Posterior vena cava (tissue), 2 donors: ENCODE measurements at regions not wholly inside any gene's neighbourhood (a gene's known extent, or its start where the extent isn't known, plus 50 kb on each side); places are given as distances from the start of the nearest gene placed in this dataset.

Experiments
- DNase-seq: peaks from one replicate; pipeline ENCODE4 v3.0.0-alpha.2; 2020; ENCODE audit warnings: low spot score
- intact Hi-C, 2 donors: fragments of 100-400 bp; cut with DNase I; formaldehyde crosslinking; loops; one replicate each; pipeline versions ENCODE4 v1.14.1 to v1.14.2; 2022 to 2023
- donor health status: DM: yes; HTN: yes; CAD: no.
- donor health status: DM: yes; HTN: yes; CAD: no.

DNA sequence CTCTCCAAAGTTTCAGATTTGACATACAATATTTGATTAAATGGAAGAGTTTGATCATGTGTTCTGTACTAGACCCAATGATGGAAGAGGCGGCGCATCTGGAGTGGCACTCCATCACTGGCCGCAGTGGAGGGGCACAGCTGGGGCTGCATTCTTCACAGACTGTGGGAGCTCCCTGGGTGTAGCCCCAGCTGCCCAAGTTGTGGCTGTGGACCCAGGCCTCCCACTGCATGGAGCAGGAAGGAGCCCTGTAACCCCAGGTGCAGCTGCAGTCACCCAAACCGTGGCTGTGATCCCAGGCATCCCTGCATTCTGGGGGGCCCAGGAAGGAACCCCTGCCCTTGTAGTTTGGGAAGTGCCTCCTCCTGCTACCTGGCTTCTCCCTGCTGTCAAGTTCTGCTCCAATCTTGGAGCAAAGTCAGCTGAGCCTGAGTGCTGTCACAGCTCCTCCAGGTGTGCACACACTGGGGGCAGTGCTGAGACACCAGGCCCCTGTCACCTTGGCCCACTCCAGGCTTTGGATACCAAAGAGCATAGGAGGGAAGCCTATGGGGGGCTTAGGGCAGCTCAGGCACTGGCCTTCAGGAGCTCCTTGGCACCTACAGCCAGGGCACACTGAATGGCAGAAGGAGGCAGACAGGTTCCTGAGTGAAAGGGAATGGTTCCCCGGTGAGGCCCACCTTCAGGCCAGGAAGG is 651.9 kb upstream of the BCHE start:
- intact Hi-C loops, result no loop called here
- no peak for DNase-seq

DNA sequence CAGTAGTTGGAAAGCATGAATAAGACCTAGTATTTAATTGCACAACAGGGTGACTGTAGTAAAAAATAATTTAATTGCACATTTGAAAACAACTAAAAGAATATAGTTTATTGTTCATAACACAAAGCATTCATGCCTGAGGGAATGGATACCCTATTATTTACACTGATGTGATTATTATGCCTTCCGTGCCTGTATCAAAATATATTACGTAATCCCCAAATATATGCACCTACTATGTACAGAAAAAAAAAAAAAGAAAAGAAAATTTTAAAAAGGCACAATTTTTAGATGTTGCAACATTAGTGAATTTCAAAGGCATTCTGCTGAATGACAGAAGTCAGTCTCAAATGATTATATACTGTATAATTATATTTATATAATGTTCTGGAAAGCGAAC is 647.2 kb upstream of the BCHE start:
- DNase-seq, result no peak
- intact Hi-C loops, result no loop called here

DNA sequence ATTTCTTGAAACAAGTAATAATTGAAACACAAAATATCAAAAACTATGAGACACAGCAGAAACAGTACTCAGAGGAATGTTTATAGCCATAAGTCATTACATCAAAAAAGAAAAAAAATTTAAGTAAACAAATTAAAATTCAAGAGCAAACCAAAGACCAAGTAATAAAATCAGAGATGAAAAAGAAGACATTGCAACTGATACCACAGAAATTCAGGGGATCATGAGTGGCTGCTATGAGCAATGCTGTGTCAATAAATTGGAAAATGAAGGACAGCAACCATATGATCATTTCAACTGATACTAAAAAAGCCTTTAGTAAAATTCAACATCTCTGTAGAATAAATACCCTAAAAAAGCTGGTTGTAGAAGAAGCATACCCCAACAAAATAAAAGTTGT is 644.1 kb upstream of the BCHE start:
- intact Hi-C loops, result no loop called here
- DNase-seq, result no peak

DNA sequence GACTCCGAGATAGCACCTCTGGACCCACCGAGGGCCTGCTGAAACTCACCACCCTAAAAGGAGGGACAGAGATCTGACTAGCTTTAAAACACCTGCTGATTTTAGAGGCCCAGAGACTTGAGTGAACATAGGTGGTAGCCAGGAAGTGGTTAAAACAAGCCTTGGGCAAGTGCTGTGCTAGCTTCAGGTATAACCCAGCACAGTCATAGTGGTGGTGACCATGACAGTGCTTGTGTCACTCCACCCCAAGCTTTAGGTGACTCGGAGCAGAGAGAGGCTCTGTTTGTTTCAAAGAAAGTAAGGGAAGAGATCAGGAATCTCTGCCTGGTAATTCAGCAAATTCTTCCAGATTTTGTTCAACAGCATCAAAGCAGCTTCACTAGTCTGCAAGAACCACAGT is 641.1 kb upstream of the BCHE start:
- DNase-seq, result no peak
- intact Hi-C loops, result no loop called here

DNA sequence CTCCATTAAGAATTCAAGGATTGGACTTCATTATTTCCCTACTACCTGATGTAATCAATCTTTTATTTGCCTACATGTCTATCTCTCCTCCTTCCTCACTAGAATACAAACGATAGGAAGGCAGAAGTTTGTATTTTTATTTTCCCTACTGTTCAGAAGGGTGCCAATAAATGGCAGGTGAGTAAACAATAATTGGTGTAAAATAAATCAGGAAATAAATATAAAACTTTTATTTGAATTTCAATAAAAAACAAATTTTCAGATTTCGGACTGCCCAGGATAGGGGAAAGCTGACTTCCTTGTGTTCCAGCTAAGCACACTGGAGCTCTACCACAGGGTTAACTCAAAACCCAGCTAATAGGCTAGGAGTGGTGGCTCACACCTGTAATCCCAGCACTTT is 636.3 kb upstream of the BCHE start:
- intact Hi-C loops, result no loop called here
- DNase-seq, result no peak

DNA sequence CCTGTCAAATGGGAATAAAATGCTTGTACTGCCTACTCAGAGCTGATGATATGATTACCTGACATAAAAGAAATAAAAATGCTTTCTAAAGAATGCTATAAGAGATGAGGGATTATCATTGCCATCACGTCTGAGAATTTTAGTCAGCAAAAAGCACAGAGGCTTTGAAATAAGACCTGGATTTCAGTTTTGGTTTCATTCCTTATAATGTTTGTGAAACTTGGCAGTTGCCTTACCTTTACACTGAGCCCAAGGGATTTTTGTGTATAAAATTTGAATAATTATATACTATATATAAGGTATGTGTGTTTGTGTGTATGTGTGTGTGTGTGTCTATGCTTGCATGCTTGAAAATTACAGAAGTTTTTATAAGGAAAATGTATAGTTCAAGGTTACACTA is 634.8 kb upstream of the BCHE start:
- intact Hi-C loops, result no loop called here
- DNase-seq, result no peak

DNA sequence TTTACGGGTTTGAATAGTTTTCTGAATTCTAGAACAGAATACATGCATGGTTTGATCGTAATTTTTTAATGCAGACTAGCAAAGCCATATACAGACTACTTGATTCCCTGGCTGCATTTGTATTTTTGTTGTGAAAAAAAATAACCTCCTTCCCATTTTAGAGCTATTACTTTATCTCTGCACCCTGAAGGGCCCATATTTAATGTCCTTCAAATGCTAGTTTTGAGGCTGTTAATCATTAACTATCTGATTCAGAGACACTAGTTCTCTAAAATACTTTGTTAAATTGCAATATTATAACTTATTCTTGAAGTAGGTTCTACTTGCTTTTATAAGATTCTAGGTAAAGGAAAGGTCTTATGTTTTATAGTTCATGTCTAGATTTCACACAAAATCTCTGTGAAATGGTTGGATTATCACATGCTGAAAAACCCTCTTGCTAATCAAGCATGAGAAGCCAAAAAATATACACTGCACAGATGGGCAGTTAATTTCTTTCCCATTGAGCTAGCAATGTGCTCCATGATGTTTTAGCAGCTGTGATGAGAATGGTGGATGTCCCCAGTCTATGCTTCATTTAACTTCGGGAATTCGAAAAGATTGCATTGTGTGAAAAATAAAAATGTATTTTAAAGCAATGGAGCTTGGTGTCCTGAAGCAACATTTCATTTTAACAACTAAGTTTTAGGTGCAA is 634.0 kb upstream of the BCHE start:
- no peak for DNase-seq
- intact Hi-C loops, result no loop called here

DNA sequence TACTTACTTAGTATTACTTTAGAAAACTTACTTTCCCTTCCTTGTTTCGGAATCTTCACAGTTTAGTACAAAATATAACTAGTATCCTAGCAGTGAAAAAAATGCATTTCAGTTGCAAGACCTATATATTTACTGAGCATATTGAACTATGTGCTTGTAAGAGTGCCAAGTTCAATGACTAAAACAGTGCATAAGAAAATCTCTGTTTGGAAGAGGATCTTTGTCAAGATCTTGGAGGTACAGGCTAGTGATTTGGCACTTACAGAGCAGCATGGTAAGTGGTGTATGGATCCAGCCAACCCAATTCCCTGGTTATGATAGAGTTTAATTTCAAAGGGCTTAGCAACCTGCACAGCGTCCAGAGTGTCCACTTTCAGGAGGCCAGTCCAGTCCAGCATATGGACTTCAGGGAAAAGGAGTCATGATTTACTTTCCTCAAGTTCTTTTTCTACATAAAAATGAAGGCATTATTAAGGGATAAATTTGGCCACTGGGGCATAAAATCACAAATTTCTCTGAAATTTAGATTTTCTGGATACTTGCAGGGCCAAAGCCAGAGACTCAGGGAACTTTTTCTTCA is 625.8 kb upstream of the BCHE start:
- intact Hi-C loops, result no loop called here
- DNase-seq, result no peak

DNA sequence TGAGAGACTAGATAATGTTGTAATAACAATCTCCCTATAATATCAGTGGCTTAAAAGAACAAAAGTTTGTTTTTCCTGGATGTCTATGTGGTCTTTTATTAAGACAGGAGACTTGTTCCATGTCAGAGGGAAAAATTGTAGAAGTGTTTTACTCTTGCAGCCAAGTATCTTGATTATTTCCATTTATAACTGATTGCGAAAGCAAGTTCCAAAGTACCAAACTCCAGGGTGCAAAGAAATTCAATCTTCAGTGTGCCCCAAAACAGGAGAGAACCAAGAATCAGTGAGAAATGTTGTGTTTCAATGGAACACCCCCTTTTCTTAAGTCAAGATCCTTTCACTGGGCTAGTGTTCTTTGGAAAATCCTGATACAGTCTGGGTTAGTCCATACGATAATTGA is 624.4 kb upstream of the BCHE start:
- intact Hi-C loops, result no loop called here
- no peak for DNase-seq

DNA sequence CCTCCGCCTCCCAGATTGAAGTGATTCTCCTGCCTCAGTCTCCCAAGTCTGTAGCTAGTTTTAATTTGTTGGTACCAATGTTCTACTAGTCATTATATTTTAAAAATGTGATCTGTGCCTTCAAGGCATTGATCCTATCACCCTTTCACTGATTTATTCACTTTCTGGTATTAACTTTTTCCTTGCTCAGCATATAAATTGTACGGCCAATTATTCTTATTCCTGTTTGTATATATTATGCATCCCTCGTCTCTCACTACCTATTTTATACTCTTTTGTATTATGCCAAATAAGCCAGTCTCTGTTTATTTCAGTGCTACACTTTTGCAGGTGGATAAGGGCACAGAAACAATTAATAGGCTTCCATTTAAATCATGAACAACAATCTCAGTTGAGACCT is 620.2 kb upstream of the BCHE start:
- intact Hi-C loops, result no loop called here

DNA sequence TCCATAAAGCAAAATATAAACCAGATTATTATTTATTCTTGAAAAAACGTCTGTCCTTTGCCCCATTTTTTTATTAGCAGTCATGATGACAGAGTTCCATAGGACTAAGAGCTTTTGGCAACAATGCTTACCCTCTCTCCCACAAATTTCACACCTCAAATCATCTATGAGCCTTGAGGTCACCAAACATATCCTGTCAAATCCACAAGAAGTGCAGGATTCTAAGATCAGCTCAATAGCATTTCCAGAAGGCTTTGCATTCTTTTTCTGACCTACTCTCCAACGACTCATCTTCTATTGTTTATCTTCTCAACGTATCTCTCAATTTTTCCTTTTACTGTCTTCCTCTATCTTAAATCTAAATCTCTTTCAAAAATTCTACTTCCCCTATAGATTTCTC is 619.1 kb upstream of the BCHE start:
- intact Hi-C loops, result no loop called here
- no peak for DNase-seq

More for the DNA sequence above, 620.2 kb upstream of the BCHE start:
- DNase-seq, result no peak

DNA sequence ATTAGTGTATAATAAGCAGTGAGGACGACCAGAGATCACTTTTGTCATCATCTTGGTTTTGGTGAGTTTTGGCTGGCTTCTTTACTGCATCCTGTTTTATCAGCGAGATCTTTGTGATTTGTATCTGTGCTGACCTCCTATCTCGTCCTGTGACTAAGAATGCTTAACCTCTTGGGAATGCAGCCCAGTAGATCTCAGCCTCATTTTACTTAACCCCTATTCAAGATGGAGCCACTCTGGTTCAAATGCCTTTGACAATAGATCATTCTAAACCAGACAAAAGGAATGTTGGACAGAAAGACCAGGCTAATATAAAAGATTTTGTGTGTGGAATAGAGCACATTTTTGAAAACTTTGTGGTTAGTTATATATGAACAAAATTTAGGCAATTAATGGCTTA is 618.5 kb upstream of the BCHE start:
- DNase-seq, result no peak
- intact Hi-C loops, result no loop called here

DNA sequence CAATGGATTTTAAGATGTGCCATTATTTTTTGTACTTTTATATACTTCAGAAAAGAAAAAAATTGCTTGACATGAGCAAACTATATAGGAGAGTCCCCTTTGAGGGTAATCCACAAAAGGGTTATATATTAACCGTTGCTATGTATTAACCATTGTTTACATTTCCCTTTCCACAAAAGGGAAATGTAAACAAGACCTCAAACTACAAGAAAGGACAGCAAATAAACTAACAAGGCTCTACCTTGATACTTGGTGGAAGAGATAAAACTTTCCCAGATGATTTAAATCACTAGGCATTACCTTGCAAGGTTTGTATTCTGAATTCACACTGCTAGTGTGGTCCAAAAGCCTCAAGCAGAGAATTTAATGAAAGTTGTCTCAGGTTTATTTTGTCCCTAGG is 616.3 kb upstream of the BCHE start:
- intact Hi-C loops, result no loop called here
- no peak for DNase-seq

DNA sequence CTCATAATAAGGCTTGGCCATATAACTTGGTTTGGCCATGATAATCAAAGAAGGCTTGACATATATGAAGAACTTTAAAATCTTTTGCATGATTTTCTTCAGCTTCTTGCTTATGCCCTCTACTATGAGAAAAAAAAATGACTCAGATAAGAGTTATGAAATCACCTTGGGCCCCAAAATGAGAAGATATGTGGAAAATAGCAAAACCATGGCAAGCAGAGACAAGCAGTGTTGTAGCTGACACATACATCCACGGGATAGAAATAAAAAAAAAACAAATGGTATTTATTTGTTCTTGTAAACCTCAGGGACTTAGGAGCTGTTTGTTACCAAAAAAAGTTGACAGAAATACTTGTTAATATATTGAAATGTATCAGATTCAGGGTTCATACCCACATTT is 614.8 kb upstream of the BCHE start:
- intact Hi-C loops, result no loop called here
- no peak for DNase-seq

DNA sequence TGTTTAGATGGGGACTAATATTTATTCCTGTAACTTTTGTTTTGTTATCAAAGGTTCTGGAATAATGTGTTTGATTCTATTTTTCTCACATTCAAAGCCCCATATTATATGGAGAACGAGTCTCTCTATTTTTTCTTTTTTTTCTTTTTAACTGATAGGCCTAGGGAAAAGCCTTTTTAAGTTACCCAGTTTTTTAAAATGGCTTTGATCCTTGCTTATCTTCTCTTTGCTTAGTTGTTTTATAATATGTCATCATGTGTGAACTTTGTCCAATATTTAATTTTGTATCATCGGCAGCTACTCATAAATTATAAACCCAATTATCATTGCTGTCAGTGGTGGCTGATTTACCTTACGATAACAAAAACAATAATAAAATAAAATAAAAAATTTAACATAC is 610.3 kb upstream of the BCHE start:
- intact Hi-C loops, result no loop called here
- DNase-seq, result no peak

DNA sequence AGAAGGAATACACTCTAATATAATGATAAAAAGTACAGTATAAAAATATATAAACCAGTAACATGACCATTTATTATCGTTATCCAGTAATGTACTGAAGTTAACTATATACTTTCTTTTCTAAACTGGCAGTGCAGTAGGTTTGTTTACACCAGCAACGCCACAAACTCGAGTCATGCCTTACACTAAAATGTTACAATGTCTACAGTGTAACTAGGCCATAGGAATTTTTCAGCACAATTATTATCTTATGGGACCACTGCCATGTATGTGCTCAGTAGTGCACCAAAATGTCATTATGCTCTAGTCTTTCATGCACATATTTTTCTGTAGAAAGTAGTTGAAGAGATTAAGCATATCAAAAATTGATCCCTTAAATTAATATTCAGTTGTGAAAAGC is 609.8 kb upstream of the BCHE start:
- DNase-seq, result no peak
- intact Hi-C loops, result no loop called here

DNA sequence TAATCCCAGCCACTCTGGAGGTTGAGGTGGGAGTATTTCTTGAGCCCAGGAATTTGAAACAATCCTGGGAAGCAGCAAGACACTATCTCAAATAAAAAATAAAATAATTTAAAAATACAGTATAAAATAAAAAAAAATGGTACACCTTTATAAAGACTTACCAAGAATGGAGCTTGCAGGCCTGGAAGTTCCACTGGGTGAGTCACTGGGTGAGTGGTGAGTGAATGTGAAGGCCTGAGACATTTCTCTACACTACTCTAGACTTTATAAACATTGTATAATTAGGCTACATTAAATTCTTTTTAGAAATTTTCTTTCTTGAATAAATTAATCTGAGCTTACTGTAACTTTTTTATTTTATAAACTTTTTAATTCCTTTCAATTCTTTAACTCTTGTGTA is 609.1 kb upstream of the BCHE start:
- no peak for DNase-seq
- intact Hi-C loops, result no loop called here

DNA sequence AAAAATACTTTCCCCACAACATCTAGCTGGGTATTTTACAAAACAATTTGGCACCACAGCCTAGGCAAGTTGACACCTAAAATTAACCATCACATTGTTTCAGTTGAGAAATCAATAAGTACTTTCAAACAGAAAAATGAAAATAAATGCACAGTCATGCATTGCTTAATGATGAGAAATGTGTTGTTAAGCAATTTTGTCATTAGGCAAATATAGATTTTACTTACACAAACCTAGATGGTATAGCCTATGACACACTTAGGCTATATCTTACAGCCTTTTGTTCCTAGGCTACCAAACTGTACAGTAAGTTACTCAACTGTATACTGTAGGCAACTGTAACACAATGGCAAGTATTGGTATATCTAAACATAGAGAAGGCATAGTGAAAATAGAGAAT is 608.6 kb upstream of the BCHE start:
- intact Hi-C loops, result no loop called here
- DNase-seq, result no peak

DNA sequence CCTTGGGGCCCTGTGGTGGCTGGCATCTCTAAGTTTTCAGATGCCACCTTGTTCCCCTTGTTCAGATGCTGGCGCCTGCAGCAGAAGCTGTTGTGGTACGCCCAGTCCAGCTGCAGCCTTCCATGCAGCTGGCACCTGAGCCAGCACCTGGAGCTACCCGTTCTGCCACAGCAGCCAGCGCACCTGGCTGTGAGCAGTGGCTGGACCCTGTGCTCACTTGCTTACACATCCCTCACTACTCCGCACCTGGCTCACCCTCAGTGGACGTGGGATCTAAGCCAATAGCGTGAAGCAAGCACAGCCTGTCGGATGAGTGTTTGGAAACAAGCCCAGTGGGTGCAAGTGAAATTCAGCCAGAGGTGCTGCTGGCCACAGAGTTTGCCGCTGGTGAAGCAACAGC is 607.5 kb upstream of the BCHE start:
- intact Hi-C loops, result no loop called here
- DNase-seq, result no peak

DNA sequence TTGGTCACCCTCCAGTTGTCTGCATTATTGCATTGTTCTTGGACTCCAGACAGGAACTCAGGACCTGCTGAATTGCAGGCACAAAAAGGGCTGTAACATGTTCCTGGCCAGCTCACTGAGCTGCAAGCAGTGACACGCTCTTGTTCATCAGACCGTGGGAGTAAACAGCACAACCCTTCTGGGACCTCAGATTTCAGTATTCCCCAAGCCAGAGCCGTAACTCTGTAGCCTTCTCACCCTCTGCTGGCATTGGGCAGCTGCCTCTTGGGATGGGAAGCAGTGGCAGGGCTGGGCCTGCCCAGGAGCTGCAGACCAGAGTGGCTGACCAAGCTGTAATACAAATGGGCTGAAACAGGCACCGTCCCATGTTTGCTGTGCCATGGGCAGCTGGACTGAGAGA is 607.1 kb upstream of the BCHE start:
- DNase-seq, result no peak
- intact Hi-C loops, result no loop called here

DNA sequence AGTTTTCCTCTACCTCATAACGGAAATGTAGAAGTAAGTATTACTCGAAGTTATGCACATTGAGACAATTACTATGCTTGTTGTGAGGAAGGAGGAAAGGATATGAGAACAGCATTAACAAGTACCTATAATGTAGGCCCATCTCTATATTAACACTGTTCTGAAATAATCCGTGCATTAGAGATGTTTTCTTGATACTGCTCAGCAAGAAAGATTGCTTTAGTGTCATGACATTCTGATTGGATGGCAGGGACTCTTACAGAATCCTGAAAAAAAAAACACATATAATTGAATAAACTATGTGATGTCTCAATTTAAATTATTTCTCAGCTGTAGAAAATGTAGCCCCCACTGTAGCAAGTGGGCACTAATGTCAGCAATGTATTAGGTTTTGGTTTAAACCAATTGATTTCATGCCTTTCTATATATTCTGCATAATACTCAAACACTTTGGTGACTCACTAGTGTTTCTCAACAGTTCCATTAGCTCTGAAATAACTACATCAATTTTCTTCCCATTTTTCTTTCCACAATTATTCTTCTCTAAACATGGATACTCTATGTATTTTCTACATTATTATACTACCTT is 598.3 kb upstream of the BCHE start:
- no peak for DNase-seq
- intact Hi-C loops, result no loop called here
